ENCODE measurements at regions not wholly inside any gene's neighbourhood (a gene's known extent, or its start where the extent isn't known, plus 50 kb on each side); places are given as distances from the start of the nearest gene placed in this dataset.

- no peak for DNase-seq (ENCODE audit: low read depth)
- Histone ChIP-seq H3K27me3 (ENCODE audit: control insufficient read depth, insufficient read depth, low read length) (no peaks in the 10 kb centered on the region), H3K4me3 (ENCODE audit: low read depth, low read length) (no peak overlapping the region), H3K36me3 (ENCODE audit: control insufficient read depth, insufficient read depth, low read length) (no peaks in the 10 kb centered on the region)
- FAIRE-seq = no peak
- TF ChIP-seq CTCF (IDR thresholded peaks at IDR 0.05; ENCODE audit: insufficient read depth, low read length, severe bottlenecking) = no peak
Measured at GRCh38 chr1:4219826-4220225, 319.8 kb upstream of the C1orf174 start.

- FAIRE-seq (no peak), DNase-seq (ENCODE audit: low read depth) (no peak)
- Histone ChIP-seq H3K36me3 (ENCODE audit: control insufficient read depth, insufficient read depth, low read length) (no peaks in the 10 kb centered on the region), H3K4me3 (ENCODE audit: low read depth, low read length) (no peak overlapping the region), H3K27me3 (ENCODE audit: control insufficient read depth, insufficient read depth, low read length) (no peaks in the 10 kb centered on the region)
- TF ChIP-seq CTCF (IDR thresholded peaks at IDR 0.05; ENCODE audit: insufficient read depth, low read length, severe bottlenecking) = no peak
Measured at GRCh38 chr1:4220362-4220761, 320.3 kb upstream of the C1orf174 start.

- H3K27me3 ChIP-seq (ENCODE audit: control insufficient read depth, insufficient read depth, low read length) = no peaks in the 10 kb centered on the region
- no peaks in the 10 kb centered on the region for H3K36me3 ChIP-seq (ENCODE audit: control insufficient read depth, insufficient read depth, low read length)
- no peak overlapping the region for H3K4me3 ChIP-seq (ENCODE audit: low read depth, low read length)
- DNase-seq (ENCODE audit: low read depth) (no peak), FAIRE-seq (no peak)
- no peak for TF ChIP-seq CTCF (IDR thresholded peaks at IDR 0.05; ENCODE audit: insufficient read depth, low read length, severe bottlenecking)
Measured at GRCh38 chr1:4221107-4221506, 321.0 kb upstream of the C1orf174 start.

- no peak overlapping the region for H3K4me3 ChIP-seq (ENCODE audit: low read depth, low read length)
- peak; percentile 13 for FAIRE-seq
- TF ChIP-seq CTCF (IDR thresholded peaks at IDR 0.05; ENCODE audit: insufficient read depth, low read length, severe bottlenecking) = no peak
- no peaks in the 10 kb centered on the region for H3K27me3 ChIP-seq (ENCODE audit: control insufficient read depth, insufficient read depth, low read length)
- DNase-seq (ENCODE audit: low read depth) = no peak
- H3K36me3 ChIP-seq (ENCODE audit: control insufficient read depth, insufficient read depth, low read length) = no peaks in the 10 kb centered on the region
Measured at GRCh38 chr1:4224684-4225467, 324.8 kb upstream of the C1orf174 start.

- H3K4me3 ChIP-seq (ENCODE audit: low read depth, low read length) = no peak overlapping the region
- no peak for TF ChIP-seq CTCF (IDR thresholded peaks at IDR 0.05; ENCODE audit: insufficient read depth, low read length, severe bottlenecking)
- FAIRE-seq = no peak
- H3K27me3 ChIP-seq (ENCODE audit: control insufficient read depth, insufficient read depth, low read length) = no peaks in the 10 kb centered on the region
- H3K36me3 ChIP-seq (ENCODE audit: control insufficient read depth, insufficient read depth, low read length) = no peaks in the 10 kb centered on the region
- DNase-seq (ENCODE audit: low read depth) = no peak
Measured at GRCh38 chr1:4227986-4228385, 327.9 kb upstream of the C1orf174 start.

GRCh38 chr1:4253935-4254334, 353.9 kb upstream of the C1orf174 start:
- H3K36me3 ChIP-seq (ENCODE audit: control insufficient read depth, insufficient read depth, low read length) = no peaks in the 10 kb centered on the region
- no peak for TF ChIP-seq CTCF (IDR thresholded peaks at IDR 0.05; ENCODE audit: insufficient read depth, low read length, severe bottlenecking)
- DNase-seq (ENCODE audit: low read depth) (no peak), FAIRE-seq (no peak)
- no peaks in the 10 kb centered on the region for H3K27me3 ChIP-seq (ENCODE audit: control insufficient read depth, insufficient read depth, low read length)
- no peak overlapping the region for H3K4me3 ChIP-seq (ENCODE audit: low read depth, low read length)
